ENCODE measurements at regions not wholly inside any gene's neighbourhood (a gene's known extent, or its start where the extent isn't known, plus 50 kb on each side); places are given as distances from the start of the nearest gene placed in this dataset.

DNA sequence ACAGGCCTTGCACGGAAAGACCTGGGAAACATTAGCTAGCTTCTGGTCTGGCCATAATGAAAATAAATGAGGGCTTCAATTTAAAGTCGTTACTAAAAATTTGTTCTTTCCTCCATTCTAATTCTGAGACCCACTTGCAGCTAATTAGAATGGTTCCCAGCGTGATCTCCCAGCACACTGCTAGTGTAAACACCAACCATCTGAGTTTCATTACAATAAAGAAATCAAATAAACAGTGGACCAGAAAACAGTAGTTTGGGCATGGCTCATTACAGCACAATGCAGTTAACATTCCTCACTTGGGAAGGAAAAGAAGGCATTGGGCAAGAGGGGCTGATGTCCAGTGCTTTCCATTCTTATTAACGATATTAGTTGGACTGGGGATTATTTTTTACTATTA, 410.9 kb upstream of the SOX9 start:
- ATAC-seq (replicated peaks; ENCODE audit: extremely low read depth, poor library complexity, severe bottlenecking) (no peak), DNase-seq (ENCODE audit: low spot score in 2 of 2) (no peak)
- H3K27me3 Mint-ChIP-seq = no peaks in the 10 kb centered on the region
- no peak overlapping the region for H3K4me3 Mint-ChIP-seq
- H3K36me3 Mint-ChIP-seq (ENCODE audit: insufficient read depth) = peaks cover 1% of the 10 kb centered on the region
- no peak overlapping the region for H3K27ac Mint-ChIP-seq (ENCODE audit: low read depth)
- peaks cover 4% of the 10 kb centered on the region for H3K9me3 Mint-ChIP-seq
- H3K4me1 Mint-ChIP-seq = no peaks in the 10 kb centered on the region

DNA sequence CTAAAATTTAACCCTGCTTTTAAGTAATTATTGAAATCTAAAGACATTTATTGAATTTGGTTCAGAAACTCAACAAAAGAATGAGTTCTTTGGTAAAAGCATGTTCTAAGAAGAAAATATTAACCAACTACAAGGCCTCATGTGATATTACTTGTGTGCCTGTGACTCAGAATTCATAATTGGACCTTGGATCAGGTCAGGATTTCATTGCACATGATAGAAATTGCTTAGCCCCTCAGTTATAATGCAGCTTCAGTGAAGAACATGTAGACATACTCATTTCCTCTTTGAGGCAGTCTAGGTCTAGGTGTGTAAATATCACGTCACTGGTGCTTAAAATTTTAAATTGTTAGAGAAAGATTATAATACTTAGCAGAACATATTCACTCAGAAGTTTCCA, 410.0 kb upstream of the SOX9 start:
- Mint-ChIP-seq H3K36me3 (ENCODE audit: insufficient read depth) (peaks cover 1% of the 10 kb centered on the region), H3K4me1 (no peaks in the 10 kb centered on the region), H3K4me3 (no peak overlapping the region), H3K27ac (ENCODE audit: low read depth) (no peak overlapping the region), H3K9me3 (peaks cover 12% of the 10 kb centered on the region), H3K27me3 (no peaks in the 10 kb centered on the region)
- DNase-seq (ENCODE audit: low spot score in 2 of 2) = no peak
- ATAC-seq (replicated peaks; ENCODE audit: extremely low read depth, poor library complexity, severe bottlenecking) = no peak

DNA sequence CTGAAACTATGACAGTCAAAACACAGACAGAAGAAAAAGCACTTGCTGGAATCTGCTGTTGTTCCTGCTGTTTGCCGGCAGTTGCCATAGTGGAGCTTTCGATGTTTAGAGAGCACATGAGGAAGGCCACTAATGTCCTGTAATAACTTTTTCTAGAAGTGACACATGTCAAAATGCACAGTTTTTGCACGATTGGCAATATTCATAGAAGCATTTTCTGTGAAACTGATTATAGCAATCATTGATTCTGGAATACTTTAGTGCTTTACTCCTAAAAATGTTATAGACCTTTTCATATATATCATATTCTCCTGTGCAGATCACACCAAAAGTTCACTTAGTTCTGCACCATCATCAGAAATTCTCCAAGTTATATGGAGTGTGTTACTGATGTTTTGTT, 407.0 kb upstream of the SOX9 start:
- Mint-ChIP-seq H3K4me3 (no peak overlapping the region), H3K9me3 (peaks cover 9% of the 10 kb centered on the region), H3K36me3 (ENCODE audit: insufficient read depth) (peaks cover 1% of the 10 kb centered on the region), H3K4me1 (no peaks in the 10 kb centered on the region), H3K27me3 (no peaks in the 10 kb centered on the region), H3K27ac (ENCODE audit: low read depth) (no peak overlapping the region)
- ATAC-seq (replicated peaks; ENCODE audit: extremely low read depth, poor library complexity, severe bottlenecking) (no peak), DNase-seq (ENCODE audit: low spot score in 2 of 2) (no peak)

DNA sequence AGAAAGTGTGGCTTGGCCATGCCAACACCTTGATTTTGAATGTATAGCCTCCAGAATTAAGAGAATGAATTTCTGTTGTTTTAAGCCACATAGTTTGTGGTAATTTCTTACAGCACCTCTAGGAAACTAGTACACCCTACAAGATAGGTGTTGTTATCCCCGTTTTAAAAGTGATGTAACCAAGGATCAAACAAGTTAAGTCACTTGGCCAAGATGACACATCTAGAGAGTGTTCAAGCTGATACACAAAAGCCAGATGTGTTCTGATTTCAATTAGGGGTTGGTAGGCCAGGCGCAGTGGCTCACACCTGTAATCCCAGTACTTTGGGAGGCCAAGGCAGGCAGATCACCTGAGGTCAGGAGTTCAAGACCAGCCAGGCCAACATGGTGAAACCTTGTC, 396.5 kb upstream of the SOX9 start:
- Mint-ChIP-seq H3K9me3 (no peaks in the 10 kb centered on the region), H3K4me1 (no peaks in the 10 kb centered on the region), H3K27me3 (no peaks in the 10 kb centered on the region), H3K27ac (ENCODE audit: low read depth) (no peak overlapping the region), H3K4me3 (no peak overlapping the region), H3K36me3 (ENCODE audit: insufficient read depth) (no peaks in the 10 kb centered on the region)
- DNase-seq (ENCODE audit: low spot score in 2 of 2) (no peak), ATAC-seq (replicated peaks; ENCODE audit: extremely low read depth, poor library complexity, severe bottlenecking) (no peak)

DNA sequence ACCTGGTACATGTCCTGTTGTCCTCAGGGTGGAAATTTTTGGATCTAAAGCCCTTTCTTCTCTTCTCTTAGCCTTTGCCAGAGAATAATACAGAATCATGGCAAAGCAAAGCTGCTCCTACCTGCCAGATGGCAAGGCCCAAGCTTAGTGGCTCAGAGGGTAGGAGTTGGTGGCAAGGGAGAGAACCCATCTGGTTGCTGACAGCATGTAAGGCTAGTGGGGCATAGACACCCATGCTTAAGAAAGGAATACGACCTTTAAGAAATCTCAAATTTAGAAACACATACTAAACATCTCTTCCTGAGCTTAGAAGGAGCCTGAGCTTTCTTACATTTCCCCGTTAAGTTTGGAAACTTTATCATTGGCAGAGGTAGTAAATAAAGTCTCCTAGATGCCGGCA, 395.0 kb upstream of the SOX9 start:
- no peak for ATAC-seq (replicated peaks; ENCODE audit: extremely low read depth, poor library complexity, severe bottlenecking)
- Mint-ChIP-seq H3K27ac (ENCODE audit: low read depth) (no peak overlapping the region), H3K4me1 (no peaks in the 10 kb centered on the region), H3K36me3 (ENCODE audit: insufficient read depth) (no peaks in the 10 kb centered on the region), H3K9me3 (peaks cover 5% of the 10 kb centered on the region), H3K4me3 (no peak overlapping the region), H3K27me3 (no peaks in the 10 kb centered on the region)
- DNase-seq (ENCODE audit: low spot score in 2 of 2) = no peak

DNA sequence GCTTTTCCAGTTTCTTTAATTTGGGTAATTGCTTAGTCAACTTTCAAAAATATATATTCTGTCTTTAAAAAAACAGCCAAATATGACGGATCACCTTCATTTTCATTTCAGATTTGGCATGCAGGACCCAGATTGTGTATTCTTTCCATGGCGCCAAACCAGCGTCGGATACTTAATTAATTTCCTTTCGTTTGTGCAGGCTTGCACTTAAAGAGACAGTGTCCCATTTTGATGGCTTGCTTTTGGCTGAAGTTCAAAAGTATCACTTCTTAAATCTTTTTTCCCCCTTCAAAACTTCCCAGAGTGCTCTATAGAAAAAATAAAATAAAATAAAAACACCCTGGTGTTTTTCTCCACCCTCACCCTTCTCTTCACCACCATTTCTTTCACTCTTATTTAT, 394.5 kb upstream of the SOX9 start:
- Mint-ChIP-seq H3K27ac (ENCODE audit: low read depth) (no peak overlapping the region), H3K4me1 (no peaks in the 10 kb centered on the region), H3K36me3 (ENCODE audit: insufficient read depth) (no peaks in the 10 kb centered on the region), H3K4me3 (no peak overlapping the region), H3K9me3 (peaks cover 5% of the 10 kb centered on the region), H3K27me3 (no peaks in the 10 kb centered on the region)
- ATAC-seq (replicated peaks; ENCODE audit: extremely low read depth, poor library complexity, severe bottlenecking) = no peak
- no peak for DNase-seq (ENCODE audit: low spot score in 2 of 2)

DNA sequence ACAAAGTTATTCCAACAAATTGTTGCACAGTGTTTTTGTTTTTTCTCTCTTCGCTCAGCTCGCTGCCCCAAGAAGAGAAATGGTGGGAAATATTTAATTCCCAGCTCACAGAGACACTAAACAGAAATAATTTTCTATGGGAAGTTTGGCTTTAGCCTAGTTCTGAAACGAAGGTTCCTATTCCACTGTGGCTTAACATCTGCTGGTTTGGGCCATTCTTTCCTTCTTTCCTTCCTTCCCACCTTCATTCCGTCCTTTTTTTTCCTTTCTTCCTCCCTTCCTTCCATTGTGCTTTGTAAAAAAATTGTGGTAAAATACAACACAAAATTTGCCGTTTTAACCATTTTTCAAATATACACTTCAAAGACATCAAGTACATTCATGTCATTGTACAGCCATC, 393.5 kb upstream of the SOX9 start:
- Mint-ChIP-seq H3K9me3 (peaks cover 5% of the 10 kb centered on the region), H3K4me3 (no peak overlapping the region), H3K27ac (ENCODE audit: low read depth) (no peak overlapping the region), H3K4me1 (no peaks in the 10 kb centered on the region), H3K27me3 (no peaks in the 10 kb centered on the region), H3K36me3 (ENCODE audit: insufficient read depth) (no peaks in the 10 kb centered on the region)
- ATAC-seq (replicated peaks; ENCODE audit: extremely low read depth, poor library complexity, severe bottlenecking) (no peak), DNase-seq (ENCODE audit: low spot score in 2 of 2) (no peak)

DNA sequence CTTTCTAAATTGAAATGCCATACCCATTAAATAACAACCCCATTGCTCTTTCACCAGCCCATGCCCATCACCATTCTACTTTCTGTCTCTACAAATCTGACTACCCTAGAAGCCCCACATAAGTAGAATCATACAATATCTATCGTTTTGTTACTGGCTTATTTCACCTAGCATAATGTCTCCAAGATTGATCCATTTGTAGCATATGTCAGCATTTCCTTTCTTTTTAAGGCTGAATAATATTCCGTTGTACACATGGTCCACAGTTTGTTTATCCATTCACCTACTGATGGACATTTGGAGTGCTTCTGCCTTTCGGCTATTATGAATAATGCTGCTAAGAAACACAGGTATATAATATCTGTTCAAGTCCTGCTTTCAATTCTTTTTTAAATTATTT, 393.1 kb upstream of the SOX9 start:
- Mint-ChIP-seq H3K4me1 (no peaks in the 10 kb centered on the region), H3K36me3 (ENCODE audit: insufficient read depth) (no peaks in the 10 kb centered on the region), H3K4me3 (no peak overlapping the region), H3K27me3 (no peaks in the 10 kb centered on the region), H3K9me3 (peaks cover 5% of the 10 kb centered on the region), H3K27ac (ENCODE audit: low read depth) (no peak overlapping the region)
- DNase-seq (ENCODE audit: low spot score in 2 of 2) (no peak), ATAC-seq (replicated peaks; ENCODE audit: extremely low read depth, poor library complexity, severe bottlenecking) (no peak)

DNA sequence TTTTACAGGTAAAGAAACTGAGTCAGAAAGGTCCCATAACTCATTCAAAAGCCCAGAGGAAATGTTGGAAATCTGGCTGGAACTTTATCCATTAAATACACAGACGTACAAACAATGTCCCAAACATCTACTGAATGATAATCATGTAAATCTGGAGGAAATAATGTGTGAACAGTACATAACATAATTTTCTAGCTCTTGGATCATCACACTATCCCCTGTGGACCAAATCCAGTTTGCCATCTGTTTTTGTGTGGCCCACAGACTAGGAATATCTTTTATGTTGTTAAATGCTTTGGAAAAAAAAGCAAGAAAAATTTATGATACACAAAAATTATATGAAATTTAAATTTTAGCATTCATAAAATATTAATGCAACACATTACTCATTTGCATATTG, 389.9 kb upstream of the SOX9 start:
- H3K36me3 Mint-ChIP-seq (ENCODE audit: insufficient read depth) = no peaks in the 10 kb centered on the region
- DNase-seq (ENCODE audit: low spot score in 2 of 2) (no peak), ATAC-seq (replicated peaks; ENCODE audit: extremely low read depth, poor library complexity, severe bottlenecking) (no peak)
- H3K4me3 Mint-ChIP-seq = no peak overlapping the region
- no peaks in the 10 kb centered on the region for H3K27me3 Mint-ChIP-seq
- no peak overlapping the region for H3K27ac Mint-ChIP-seq (ENCODE audit: low read depth)
- no peaks in the 10 kb centered on the region for H3K4me1 Mint-ChIP-seq
- H3K9me3 Mint-ChIP-seq = peaks cover 5% of the 10 kb centered on the region

DNA sequence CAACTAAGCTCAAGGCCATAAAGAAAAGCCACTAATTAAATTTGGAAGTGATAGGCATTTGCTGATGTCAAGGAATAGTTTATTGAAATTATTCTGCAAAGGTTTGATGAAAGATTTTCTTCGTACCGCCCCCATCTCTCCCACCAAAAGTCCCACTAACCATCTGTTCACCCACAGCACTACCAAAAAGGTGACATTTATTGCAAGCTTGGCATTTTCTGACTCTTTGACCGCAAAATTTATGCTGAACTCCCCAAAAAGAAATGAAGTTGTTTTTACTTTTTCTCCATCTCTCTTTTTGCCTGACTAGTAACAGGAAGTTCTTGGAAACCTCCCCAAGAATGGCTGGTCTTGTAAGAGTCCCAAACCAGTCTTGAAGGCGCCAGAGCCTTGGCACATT, 384.9 kb upstream of the SOX9 start:
- no peak for DNase-seq (ENCODE audit: low spot score in 2 of 2)
- Mint-ChIP-seq H3K4me1 (no peaks in the 10 kb centered on the region), H3K4me3 (no peak overlapping the region), H3K27ac (ENCODE audit: low read depth) (no peak overlapping the region), H3K27me3 (no peaks in the 10 kb centered on the region), H3K9me3 (no peaks in the 10 kb centered on the region), H3K36me3 (ENCODE audit: insufficient read depth) (no peaks in the 10 kb centered on the region)
- no peak for ATAC-seq (replicated peaks; ENCODE audit: extremely low read depth, poor library complexity, severe bottlenecking)

DNA sequence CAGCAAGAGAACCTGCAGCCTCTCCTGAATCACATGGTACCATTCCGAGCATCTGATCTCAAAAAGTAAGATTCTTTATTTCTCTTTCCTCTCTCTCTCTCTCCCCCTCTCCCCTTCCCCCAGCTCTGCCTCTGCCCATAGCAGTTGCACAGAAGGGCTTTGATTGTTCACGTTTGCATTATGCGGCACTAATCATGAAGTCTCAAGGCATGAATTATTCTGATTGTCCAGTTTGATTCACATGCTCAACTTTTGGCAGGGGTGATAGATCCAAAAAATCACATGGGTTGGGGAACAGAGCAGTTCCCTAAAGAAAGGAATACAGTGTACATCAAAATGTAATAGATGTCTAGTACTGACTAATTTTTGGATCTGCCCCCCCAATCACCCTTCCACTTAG, 380.0 kb upstream of the SOX9 start:
- Mint-ChIP-seq H3K4me3 (no peak overlapping the region), H3K36me3 (ENCODE audit: insufficient read depth) (peaks cover 2% of the 10 kb centered on the region), H3K4me1 (no peaks in the 10 kb centered on the region), H3K27me3 (no peaks in the 10 kb centered on the region), H3K27ac (ENCODE audit: low read depth) (no peak overlapping the region), H3K9me3 (no peaks in the 10 kb centered on the region)
- DNase-seq (ENCODE audit: low spot score in 2 of 2) (no peak), ATAC-seq (replicated peaks; ENCODE audit: extremely low read depth, poor library complexity, severe bottlenecking) (no peak)

DNA sequence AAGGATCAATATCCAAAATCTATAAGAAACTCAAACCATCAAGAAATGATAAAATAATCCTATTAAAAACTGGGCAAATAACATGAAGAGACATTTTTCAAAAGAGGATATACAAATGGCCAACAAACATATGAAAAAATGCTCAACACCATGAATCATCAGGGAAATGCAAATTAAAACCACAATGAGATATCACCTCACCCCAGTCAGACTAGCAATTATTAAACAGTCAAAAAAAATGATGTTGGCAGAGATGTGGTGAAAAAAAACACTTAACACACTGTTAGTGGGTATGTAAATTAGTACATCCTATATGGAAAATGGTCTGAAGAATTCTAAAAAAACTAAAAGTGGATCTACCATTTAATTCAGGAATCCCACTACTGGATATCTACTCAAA, 379.0 kb upstream of the SOX9 start:
- DNase-seq (ENCODE audit: low spot score in 2 of 2) (no peak), ATAC-seq (replicated peaks; ENCODE audit: extremely low read depth, poor library complexity, severe bottlenecking) (no peak)
- Mint-ChIP-seq H3K9me3 (no peaks in the 10 kb centered on the region), H3K27me3 (no peaks in the 10 kb centered on the region), H3K36me3 (ENCODE audit: insufficient read depth) (peaks cover 2% of the 10 kb centered on the region), H3K27ac (ENCODE audit: low read depth) (no peak overlapping the region), H3K4me3 (no peak overlapping the region), H3K4me1 (no peaks in the 10 kb centered on the region)

DNA sequence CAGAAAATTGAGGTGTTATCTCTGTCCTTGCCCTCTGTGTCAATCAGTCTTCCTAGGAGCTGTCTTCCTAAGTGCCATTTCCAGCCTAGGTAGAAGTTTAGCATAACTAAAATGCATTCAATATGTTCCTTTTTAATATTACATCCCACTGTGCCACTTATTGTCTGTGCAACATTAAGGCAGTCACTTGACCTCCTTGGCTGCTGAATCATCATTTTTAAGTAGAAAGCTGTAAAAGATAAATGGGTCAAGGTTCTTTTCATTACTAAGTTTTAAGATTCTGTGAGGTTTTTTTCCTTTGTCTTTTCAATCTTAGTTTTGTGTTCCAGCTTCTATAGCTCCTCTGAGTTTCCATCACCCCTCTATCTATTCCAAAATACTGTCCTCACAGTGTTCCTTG, 371.9 kb upstream of the SOX9 start:
- Mint-ChIP-seq H3K4me1 (no peaks in the 10 kb centered on the region), H3K27ac (ENCODE audit: low read depth) (no peak overlapping the region), H3K9me3 (no peaks in the 10 kb centered on the region), H3K4me3 (no peak overlapping the region), H3K36me3 (ENCODE audit: insufficient read depth) (no peaks in the 10 kb centered on the region), H3K27me3 (no peaks in the 10 kb centered on the region)
- ATAC-seq (replicated peaks; ENCODE audit: extremely low read depth, poor library complexity, severe bottlenecking) (no peak), DNase-seq (ENCODE audit: low spot score in 2 of 2) (no peak)

DNA sequence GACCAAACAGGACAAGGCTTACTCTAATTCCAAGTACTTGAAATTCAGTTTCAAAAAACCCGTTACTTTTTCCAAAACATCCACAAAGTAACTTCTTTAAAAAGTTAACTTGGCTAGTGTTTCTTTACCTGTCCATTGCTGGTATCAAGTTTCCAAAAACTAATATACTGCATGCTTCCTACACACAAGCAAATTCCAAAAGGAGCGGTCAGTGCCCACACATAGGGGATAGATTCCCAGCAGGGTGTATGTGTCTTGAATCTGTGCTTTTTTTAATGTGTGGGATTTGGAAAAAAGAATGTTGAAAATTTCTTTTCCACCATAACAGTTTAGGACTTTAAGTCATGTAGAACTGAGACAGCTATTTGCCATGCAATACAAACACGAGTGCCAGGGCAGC, 367.8 kb upstream of the SOX9 start:
- no peak for ATAC-seq (replicated peaks; ENCODE audit: extremely low read depth, poor library complexity, severe bottlenecking)
- Mint-ChIP-seq H3K4me1 (no peaks in the 10 kb centered on the region), H3K27ac (ENCODE audit: low read depth) (no peak overlapping the region), H3K4me3 (no peak overlapping the region), H3K36me3 (ENCODE audit: insufficient read depth) (no peaks in the 10 kb centered on the region), H3K27me3 (no peaks in the 10 kb centered on the region), H3K9me3 (peaks cover 5% of the 10 kb centered on the region)
- no peak for DNase-seq (ENCODE audit: low spot score in 2 of 2)
